ENCODE measurements at regions not wholly inside any gene's neighbourhood (a gene's known extent, or its start where the extent isn't known, plus 50 kb on each side); places are given as distances from the start of the nearest gene placed in this dataset.
A peak's percentile ranks its signal among the peaks of the same experiment; 100 is the strongest.
"Not testable (repeated sequence)": the region's sequence is repeated elsewhere in the genome, so short reads cannot be mapped to it uniquely, and the experiment has no call there.

DNA sequence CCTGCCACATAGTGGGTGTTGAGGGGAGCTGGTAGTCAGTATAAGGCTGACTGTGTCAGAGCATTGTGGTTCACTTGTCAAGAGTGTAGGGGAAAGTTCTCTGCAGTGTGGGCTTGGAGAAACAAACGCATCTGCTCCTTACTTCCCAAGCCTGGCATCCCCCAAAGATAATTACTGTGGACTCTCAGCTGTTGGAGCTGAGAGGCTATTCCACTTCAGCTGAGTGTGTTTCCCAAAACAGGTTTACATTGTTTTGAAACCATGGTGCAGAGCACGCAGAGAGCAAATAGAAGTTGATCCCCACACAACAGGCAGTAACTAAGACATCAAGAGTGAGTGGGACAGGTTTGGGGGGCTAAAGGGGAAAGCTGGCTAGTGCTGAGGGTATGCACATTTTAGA, 181.0 kb upstream of the EOLA2 start:
- DNase-seq (no peak), ATAC-seq (peak in 2 of 8 donors; percentile 51 to 74)
- intact Hi-C loops (cut with DNase I), result no loop called here
- WGBS, 2 donors, result 52 to 65% methylated on average over 2 of the region's 2 CpGs
- no peak for TF ChIP-seq CTCF (IDR thresholded peaks at IDR 0.05)
- Histone ChIP-seq H3K27me3 (no peaks in the 10 kb centered on the region), H3K9me3 (no peaks in the 10 kb centered on the region), H3K36me3 (no peaks in the 10 kb centered on the region), H3K4me1 (no peaks in the 10 kb centered on the region), H3K4me3 (no peak overlapping the region), H3K27ac (no peak overlapping the region)

DNA sequence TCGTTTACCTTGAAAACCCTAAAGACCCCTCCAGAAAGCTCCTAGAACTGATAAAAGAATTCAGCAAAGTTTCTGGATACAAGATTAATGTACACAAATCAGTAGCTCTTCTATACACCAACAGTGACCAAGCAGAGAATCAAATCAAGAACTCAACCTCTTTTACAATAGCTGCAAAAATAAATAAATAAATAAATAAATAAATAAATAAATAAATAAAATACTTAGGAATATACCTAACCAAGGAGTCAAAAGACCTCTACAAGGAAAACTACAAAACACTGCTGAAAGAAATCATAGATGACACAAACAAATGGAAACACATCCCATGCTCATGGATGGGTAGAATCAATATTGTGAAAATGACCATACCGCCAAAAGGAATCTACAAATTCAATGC, 186.8 kb upstream of the EOLA2 start:
- H3K27me3 ChIP-seq; ATAC-seq; intact Hi-C loops (cut with DNase I); H3K36me3 ChIP-seq; H3K4me1 ChIP-seq; H3K27ac ChIP-seq; H3K4me3 ChIP-seq; H3K9me3 ChIP-seq; DNase-seq: not testable (repeated sequence)
- WGBS, 2 donors, result 93 to 94% methylated on average over 2 of the region's 2 CpGs

GRCh38 chrX:150127216-150127615, 188.9 kb upstream of the EOLA2 start:
- Histone ChIP-seq H3K36me3 (no peaks in the 10 kb centered on the region), H3K27me3 (no peaks in the 10 kb centered on the region), H3K27ac (no peak overlapping the region), H3K4me1 (no peaks in the 10 kb centered on the region), H3K9me3 (no peaks in the 10 kb centered on the region), H3K4me3 (no peak overlapping the region)
- intact Hi-C loops (cut with DNase I), result no loop called here
- 83 to 88% methylated on average over 3 of the region's 3 CpGs for WGBS, 2 donors
- ATAC-seq (no peak), DNase-seq (no peak)
- no peak for TF ChIP-seq CTCF (IDR thresholded peaks at IDR 0.05)

DNA sequence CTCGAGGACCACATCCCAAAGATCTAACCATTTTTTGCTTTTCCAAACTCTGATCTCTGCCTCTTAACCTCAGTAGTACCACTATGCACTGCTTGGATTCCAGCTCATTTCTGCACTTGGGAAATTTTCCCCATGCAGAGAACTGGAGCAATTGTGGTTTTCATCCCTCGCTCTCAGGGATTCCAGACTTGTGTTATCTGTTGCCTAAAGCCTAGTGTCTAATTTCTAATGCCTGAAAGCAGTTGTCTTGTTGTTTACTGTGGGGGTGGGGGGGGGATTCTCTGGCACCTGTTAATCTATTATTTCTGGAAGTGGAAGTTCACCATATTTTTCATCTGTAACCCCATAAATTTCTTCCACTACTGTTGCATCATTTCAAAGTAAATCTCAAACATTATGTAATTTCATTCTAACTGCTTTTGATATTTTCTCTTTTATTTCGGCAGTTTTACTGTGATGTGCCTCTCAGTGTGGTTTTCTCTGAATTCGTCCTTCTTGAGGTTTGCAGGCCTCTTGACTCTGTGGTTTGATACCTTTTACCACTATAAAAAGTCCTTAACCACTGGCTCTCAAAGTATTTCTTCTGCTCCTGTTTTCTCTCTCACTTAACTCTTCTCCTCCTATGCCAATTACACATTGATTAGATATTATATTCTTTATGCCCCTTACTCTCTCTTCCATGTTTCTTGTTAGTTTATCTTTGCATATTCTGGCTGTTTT, 205.6 kb upstream of the EOLA2 start:
- Histone ChIP-seq H3K4me1 (peaks cover 0 to 5% (median 0%) of the 10 kb centered on the region in 9 donors), H3K36me3 (no peaks in the 10 kb centered on the region), H3K27me3 (no peaks in the 10 kb centered on the region), H3K4me3 (no peak overlapping the region), H3K9me3 (peaks cover 0 to 31% (median 0%) of the 10 kb centered on the region in 11 donors), H3K27ac (no peak overlapping the region)
- 84 to 93% methylated on average over 4 of the region's 4 CpGs for whole genome bisulfite sequencing, 2 donors
- TF ChIP-seq CTCF (IDR thresholded peaks at IDR 0.05), result no peak
- intact Hi-C loops (cut with DNase I), result no loop called here
- DNase-seq (no peak), ATAC-seq (no peak)

- Histone ChIP-seq H3K4me3 (no peak overlapping the region), H3K36me3 (no peaks in the 10 kb centered on the region), H3K27me3 (no peaks in the 10 kb centered on the region), H3K27ac (no peak overlapping the region), H3K9me3 (peaks cover 0 to 20% (median 0%) of the 10 kb centered on the region in 11 donors), H3K4me1 (peaks cover 0 to 18% (median 0%) of the 10 kb centered on the region in 9 donors)
- intact Hi-C loops (cut with DNase I), result no loop called here
- WGBS, 2 donors, result 96 to 100% methylated on average over 1 of the region's 1 CpG
- ATAC-seq, result peak in 3 of 8 donors; percentile 19 to 34 (median 26)
- DNase-seq, result no peak
- TF ChIP-seq CTCF (IDR thresholded peaks at IDR 0.05), result no peak
Measured at GRCh38 chrX:150146271-150146896, 208.1 kb upstream of the EOLA2 start.

Measured in heart right ventricle (tissue), 16 donors.